K562 (cell line): ENCODE measurements at regions not wholly inside any gene's neighbourhood (a gene's known extent, or its start where the extent isn't known, plus 50 kb on each side); places are given as distances from the start of the nearest gene placed in this dataset.

Experiments used
- ATAC-seq: fragments of 200-7000 bp; cut with Tn5 transposase; 3 replicates; pipeline ENCODE4 v1.9.1; 2020; ENCODE audit warnings: moderate library complexity
- BruUV-seq: library from RNA; stranded (reverse); fragments of 400-500 nt; replicated peaks from 2 replicates; lab custom pipeline; 2021; lab: Mats Ljungman, UMichigan
- CTCF ChIA-PET: fragments of 300-600 bp; formaldehyde crosslinking; extraction: SDS; loops from one replicate; lab custom pipeline; 2021; ENCODE audit warnings: low intra/inter-chr PET ratio; lab: Yijun Ruan, JAX
- POLR2A ChIA-PET: fragments of 300-600, 350-650 bp; sonication (Branson Sonifier 250); formaldehyde crosslinking; extraction: SDS; loops from one replicate; lab custom pipeline; 2021; ENCODE audit warnings: antibody characterized with exemption, inconsistent platforms; lab: Yijun Ruan, JAX
- DNase-seq, 4 experiments: peaks; one replicate each; pipeline versions ENCODE4 v3.0.0 to v3.0.0-alpha.2; 2011 to 2018; ENCODE audit warnings: low spot score in 3 of 4, mixed read lengths in 3 of 4; ENCODE audit errors: extremely low read depth in 1 of 4
- FAIRE-seq: peaks from 2 replicates; lab custom pipeline; 2011; peaks lifted over from hg19 to GRCh38; lab: Jason Lieb, UNC
- H2AFZ ChIP-seq: 2 replicates; pipeline ENCODE4 v1.6.0; 2011; ENCODE audit warnings: low read depth, low read length, control low read depth, inconsistent platforms
- H3K27ac ChIP-seq: fragments of 200-600 bp; 3 replicates; pipeline ENCODE4 v1.8.0; 2011; ENCODE audit warnings: low read depth, mild to moderate bottlenecking, control low read depth, inconsistent platforms, low read length, moderate library complexity, mixed read lengths; ENCODE audit errors: extremely low read depth
- H3K27me3 ChIP-seq, 2 experiments: fragments of 300-600 bp in 1 of 2; 2 replicates in 1 of 2; 3 replicates in 1 of 2; pipeline versions ENCODE4 v1.6.0 to v1.8.0; 2011; ENCODE audit warnings: inconsistent platforms in 2 of 2, low read length in 2 of 2, mild to moderate bottlenecking in 1 of 2, mixed read lengths in 1 of 2, moderate library complexity in 1 of 2; ENCODE audit not compliant: control insufficient read depth in 2 of 2, insufficient read depth in 2 of 2
- H3K36me3 ChIP-seq: fragments of 300-600 bp; 3 replicates; pipeline ENCODE4 v1.8.0; 2011; ENCODE audit warnings: mild to moderate bottlenecking, low read length, inconsistent platforms; ENCODE audit not compliant: control insufficient read depth, insufficient read depth
- H3K4me1 ChIP-seq, 2 experiments: fragments of 200-600 bp in 1 of 2; replicated peaks in 1 of 2; 2 replicates in 1 of 2; 3 replicates in 1 of 2; pipeline versions ENCODE4 v1.5.1 to v1.8.0; 2011; ENCODE audit warnings: inconsistent platforms in 2 of 2, low read length in 2 of 2, mild to moderate bottlenecking in 1 of 2, mixed read lengths in 1 of 2, moderate library complexity in 1 of 2; ENCODE audit not compliant: control insufficient read depth in 2 of 2, insufficient read depth in 2 of 2
- H3K4me2 ChIP-seq: 2 replicates; pipeline ENCODE4 v1.6.1; 2011; ENCODE audit warnings: low read length, control low read depth, inconsistent platforms, mixed read lengths; ENCODE audit not compliant: insufficient read depth
- H3K4me3 ChIP-seq: fragments of 200-600 bp; sonication (generic), shearing (Covaris generic); 2 replicates; pipeline ENCODE4 v1.5.1; 2016; ENCODE audit warnings: control low read depth, inconsistent platforms
- H3K79me2 ChIP-seq: fragments of 200-600 bp; 3 replicates; pipeline ENCODE4 v1.8.0; 2011; ENCODE audit warnings: low read length, inconsistent platforms; ENCODE audit not compliant: control insufficient read depth, insufficient read depth
- H3K9ac ChIP-seq, 2 experiments: 2 replicates each; pipeline versions ENCODE4 v1.6.0 to v1.6.1; 2011; ENCODE audit warnings: low read depth in 2 of 2, low read length in 2 of 2, control low read depth in 1 of 2, inconsistent platforms in 1 of 2, mild to moderate bottlenecking in 1 of 2, mixed read lengths in 1 of 2; ENCODE audit not compliant: insufficient read depth in 1 of 2
- H3K9me1 ChIP-seq: one replicate; pipeline ENCODE4 v1.6.0; 2011; ENCODE audit warnings: inconsistent platforms, mild to moderate bottlenecking, low read length, moderate library complexity; ENCODE audit not compliant: control insufficient read depth, insufficient read depth
- H3K9me3 ChIP-seq: replicated peaks from 2 replicates; pipeline ENCODE4 v1.5.1; 2011; ENCODE audit warnings: low read depth, low read length, inconsistent platforms; ENCODE audit not compliant: control insufficient read depth, insufficient read depth
- H4K20me1 ChIP-seq: replicated peaks from 2 replicates; pipeline ENCODE4 v1.6.1; 2011; ENCODE audit warnings: low read length, inconsistent platforms, mixed read lengths; ENCODE audit not compliant: control insufficient read depth, insufficient read depth
- ARID3A ChIP-seq: IDR thresholded peaks from 2 replicates; pipeline ENCODE4 v1.6.1; 2012; ENCODE audit warnings: low read depth, low read length, improper control_type of control experiment, borderline replicate concordance
- HDAC6 ChIP-seq: IDR thresholded peaks from 2 replicates; pipeline ENCODE4 v1.6.1; 2012; ENCODE audit warnings: low read depth, mild to moderate bottlenecking, control low read depth, inconsistent platforms, low read length, moderate library complexity
- PTRF ChIP-seq: fragments of 450-650 bp; IDR thresholded peaks from 2 replicates; pipeline ENCODE4 v1.6.1; 2016; ENCODE audit warnings: mild to moderate bottlenecking, missing genetic modification characterization, missing compliant biosample characterization
- SMARCA4 ChIP-seq: fragments of 450-650 bp; IDR thresholded peaks from 2 replicates; pipeline ENCODE4 v1.6.1; 2016
- WGBS: fragments of 100-300 bp; shearing (Covaris generic); methylation state at CpG from one replicate; pipeline ENCODE4 v1.1.6; 2016; ENCODE audit warnings: low coverage, mixed read lengths; ENCODE audit not compliant: insufficient coverage; ENCODE audit errors: missing lambda C conversion rate; 5-methylcytosine and 5-hydroxymethylcytosine counted together
- in situ Hi-C: fragments of 300-500 bp; cut with MboI; formaldehyde crosslinking; loops from 4 replicates; pipeline ENCODE4 v1.15.0; 2018; ENCODE audit warnings: inconsistent platforms, mixed read lengths
- intact Hi-C: fragments of 100-400 bp; cut with micrococcal nuclease; formaldehyde crosslinking; loops from 2 replicates; pipeline ENCODE4 v1.14.2; 2022
- TF ChIP-seq, protein P1 (sequence below), 2 experiments: fragments of 450-650 bp; IDR thresholded peaks; 2 replicates each; pipeline ENCODE4 v1.6.1; 2018; ENCODE audit warnings: mild to moderate bottlenecking in 2 of 2, low read depth in 1 of 2; ENCODE audit not compliant: partially characterized antibody in 2 of 2
- TF ChIP-seq, protein P2 (sequence below): fragments of 450-650 bp; IDR thresholded peaks from 2 replicates; pipeline ENCODE4 v1.7.1; 2018; ENCODE audit warnings: mild to moderate bottlenecking, low read depth; ENCODE audit not compliant: partially characterized antibody
- TF ChIP-seq, protein P3 (sequence below): fragments of 250-450 bp; sonication (Bioruptor Pico); IDR thresholded peaks from 2 replicates; pipeline ENCODE4 v1.5.1; 2021; ENCODE audit warnings: mild to moderate bottlenecking

DNA sequence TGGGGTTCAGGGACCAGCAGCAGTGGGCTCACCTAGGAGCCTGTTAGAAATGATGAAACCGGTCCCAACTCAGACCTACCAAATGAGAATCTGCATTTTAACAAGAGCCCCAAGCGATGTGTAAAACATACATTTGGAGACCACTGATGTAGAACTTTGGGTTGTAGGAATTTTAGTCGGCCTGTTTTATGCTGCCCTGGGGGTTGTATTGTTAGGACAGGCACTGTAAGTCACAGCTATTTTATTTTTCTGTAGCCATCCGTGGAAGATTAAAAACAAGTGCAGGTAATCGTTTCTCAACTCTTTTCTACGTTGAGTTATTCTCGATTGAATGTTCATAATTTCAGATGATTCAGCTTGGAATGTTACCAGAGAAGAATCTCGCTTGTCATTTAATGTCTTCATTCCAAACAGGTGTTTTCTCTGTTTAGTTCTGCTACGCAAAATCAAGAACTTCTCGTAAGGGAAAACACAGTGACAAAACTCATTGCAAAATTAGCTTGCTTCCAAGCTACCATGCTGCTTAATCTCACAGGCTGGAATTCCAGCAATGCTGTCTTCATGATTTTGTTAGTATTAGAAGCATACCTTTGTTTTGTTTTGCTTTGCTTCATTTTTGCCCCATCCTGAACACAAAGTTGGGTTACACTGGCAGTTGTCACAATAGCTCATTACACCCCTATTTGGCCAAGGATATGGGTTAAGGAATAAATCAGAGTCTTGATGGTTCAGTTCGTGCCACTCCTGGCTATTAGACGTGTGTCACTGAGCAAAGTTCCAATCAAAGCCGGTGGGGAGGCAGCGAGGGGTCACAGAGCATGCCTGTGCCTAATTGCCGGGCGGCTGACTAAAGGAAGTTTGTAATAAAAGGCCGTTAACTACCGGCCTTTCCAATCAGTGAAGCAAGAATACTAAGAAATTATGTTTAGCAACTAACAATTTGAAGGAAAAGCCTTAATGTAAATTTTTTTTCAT is 676.9 kb downstream of the GATA3 start (continued):
- TF ChIP-seq, protein P1, sequence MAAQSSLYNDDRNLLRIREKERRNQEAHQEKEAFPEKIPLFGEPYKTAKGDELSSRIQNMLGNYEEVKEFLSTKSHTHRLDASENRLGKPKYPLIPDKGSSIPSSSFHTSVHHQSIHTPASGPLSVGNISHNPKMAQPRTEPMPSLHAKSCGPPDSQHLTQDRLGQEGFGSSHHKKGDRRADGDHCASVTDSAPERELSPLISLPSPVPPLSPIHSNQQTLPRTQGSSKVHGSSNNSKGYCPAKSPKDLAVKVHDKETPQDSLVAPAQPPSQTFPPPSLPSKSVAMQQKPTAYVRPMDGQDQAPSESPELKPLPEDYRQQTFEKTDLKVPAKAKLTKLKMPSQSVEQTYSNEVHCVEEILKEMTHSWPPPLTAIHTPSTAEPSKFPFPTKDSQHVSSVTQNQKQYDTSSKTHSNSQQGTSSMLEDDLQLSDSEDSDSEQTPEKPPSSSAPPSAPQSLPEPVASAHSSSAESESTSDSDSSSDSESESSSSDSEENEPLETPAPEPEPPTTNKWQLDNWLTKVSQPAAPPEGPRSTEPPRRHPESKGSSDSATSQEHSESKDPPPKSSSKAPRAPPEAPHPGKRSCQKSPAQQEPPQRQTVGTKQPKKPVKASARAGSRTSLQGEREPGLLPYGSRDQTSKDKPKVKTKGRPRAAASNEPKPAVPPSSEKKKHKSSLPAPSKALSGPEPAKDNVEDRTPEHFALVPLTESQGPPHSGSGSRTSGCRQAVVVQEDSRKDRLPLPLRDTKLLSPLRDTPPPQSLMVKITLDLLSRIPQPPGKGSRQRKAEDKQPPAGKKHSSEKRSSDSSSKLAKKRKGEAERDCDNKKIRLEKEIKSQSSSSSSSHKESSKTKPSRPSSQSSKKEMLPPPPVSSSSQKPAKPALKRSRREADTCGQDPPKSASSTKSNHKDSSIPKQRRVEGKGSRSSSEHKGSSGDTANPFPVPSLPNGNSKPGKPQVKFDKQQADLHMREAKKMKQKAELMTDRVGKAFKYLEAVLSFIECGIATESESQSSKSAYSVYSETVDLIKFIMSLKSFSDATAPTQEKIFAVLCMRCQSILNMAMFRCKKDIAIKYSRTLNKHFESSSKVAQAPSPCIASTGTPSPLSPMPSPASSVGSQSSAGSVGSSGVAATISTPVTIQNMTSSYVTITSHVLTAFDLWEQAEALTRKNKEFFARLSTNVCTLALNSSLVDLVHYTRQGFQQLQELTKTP (IDR thresholded peaks at IDR 0.05; ENCODE audit: low read depth in 1 of 2, partially characterized antibody in 2 of 2), result no peak
- TF ChIP-seq HDAC6 (no peak), PTRF (tag) (no peak)
- TF ChIP-seq, all 486 proteins: peak for 0

DNA sequence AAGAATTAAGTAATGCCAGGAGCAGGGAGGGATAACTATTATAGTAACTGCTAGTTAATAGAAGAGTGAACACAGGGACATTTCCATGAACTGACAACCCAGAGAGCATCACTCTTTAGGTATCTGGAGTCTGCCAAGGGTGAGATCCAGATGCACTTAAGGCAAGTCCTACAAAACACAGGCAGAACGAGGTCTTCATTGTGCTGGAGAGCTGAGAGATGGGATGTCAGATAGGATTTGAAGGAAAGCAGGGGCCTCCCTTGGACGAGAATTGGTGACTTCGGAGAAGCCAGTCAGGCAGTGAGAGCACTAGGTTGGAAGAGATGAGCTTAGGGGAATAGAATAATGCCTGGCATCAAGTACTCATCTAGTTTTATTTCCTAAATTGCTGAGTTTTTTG is 684.5 kb downstream of the GATA3 start:
- Histone ChIP-seq H3K79me2 (no peaks in the 10 kb centered on the region), H3K9me3 (no peaks in the 10 kb centered on the region), H3K36me3 (no peaks in the 10 kb centered on the region), H3K27ac (no peak overlapping the region), H3K27me3 (no peaks in the 10 kb centered on the region), H3K9me1 (no peaks in the 10 kb centered on the region), H4K20me1 (no peaks in the 10 kb centered on the region), H3K9ac (no peak overlapping the region), H3K4me3 (no peak overlapping the region), H2AFZ (no peak overlapping the region), H3K4me2 (no peak overlapping the region), H3K4me1 (no peaks in the 10 kb centered on the region)
- no peak for DNase-seq
- WGBS, result 0% methylated on average over 3 of the region's 3 CpGs
- no TSS peak for BruUV-seq
- intact Hi-C loops (no loop called here), in situ Hi-C loops (no loop called here)
- POLR2A ChIA-PET, result interaction anchor here (0.5 to 0.7 kb wide), 2 partner anchors 37 to 450 kb away, joined by 3 read pairs; no protein-coding TSS in a partner anchor
- FAIRE-seq, result no peak
- CTCF ChIA-PET, result no interaction called here
- no peak for ATAC-seq
- TF ChIP-seq ARID3A (no peak), SMARCA4 (no peak)
- TF ChIP-seq, protein P2, sequence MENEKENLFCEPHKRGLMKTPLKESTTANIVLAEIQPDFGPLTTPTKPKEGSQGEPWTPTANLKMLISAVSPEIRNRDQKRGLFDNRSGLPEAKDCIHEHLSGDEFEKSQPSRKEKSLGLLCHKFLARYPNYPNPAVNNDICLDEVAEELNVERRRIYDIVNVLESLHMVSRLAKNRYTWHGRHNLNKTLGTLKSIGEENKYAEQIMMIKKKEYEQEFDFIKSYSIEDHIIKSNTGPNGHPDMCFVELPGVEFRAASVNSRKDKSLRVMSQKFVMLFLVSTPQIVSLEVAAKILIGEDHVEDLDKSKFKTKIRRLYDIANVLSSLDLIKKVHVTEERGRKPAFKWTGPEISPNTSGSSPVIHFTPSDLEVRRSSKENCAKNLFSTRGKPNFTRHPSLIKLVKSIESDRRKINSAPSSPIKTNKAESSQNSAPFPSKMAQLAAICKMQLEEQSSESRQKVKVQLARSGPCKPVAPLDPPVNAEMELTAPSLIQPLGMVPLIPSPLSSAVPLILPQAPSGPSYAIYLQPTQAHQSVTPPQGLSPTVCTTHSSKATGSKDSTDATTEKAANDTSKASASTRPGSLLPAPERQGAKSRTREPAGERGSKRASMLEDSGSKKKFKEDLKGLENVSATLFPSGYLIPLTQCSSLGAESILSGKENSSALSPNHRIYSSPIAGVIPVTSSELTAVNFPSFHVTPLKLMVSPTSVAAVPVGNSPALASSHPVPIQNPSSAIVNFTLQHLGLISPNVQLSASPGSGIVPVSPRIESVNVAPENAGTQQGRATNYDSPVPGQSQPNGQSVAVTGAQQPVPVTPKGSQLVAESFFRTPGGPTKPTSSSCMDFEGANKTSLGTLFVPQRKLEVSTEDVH, result no peak
- TF ChIP-seq, protein P3, sequence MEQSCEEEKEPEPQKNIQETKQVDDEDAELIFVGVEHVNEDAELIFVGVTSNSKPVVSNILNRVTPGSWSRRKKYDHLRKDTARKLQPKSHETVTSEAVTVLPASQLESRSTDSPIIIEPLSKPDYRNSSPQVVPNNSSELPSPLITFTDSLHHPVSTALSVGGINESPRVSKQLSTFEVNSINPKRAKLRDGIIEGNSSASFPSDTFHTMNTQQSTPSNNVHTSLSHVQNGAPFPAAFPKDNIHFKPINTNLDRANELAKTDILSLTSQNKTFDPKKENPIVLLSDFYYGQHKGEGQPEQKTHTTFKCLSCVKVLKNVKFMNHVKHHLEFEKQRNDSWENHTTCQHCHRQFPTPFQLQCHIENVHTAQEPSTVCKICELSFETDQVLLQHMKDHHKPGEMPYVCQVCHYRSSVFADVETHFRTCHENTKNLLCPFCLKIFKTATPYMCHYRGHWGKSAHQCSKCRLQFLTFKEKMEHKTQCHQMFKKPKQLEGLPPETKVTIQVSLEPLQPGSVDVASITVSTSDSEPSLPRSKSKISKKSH (CRISPR knock-in tag), result no peak
